GM06990 (cell line): ENCODE measurements at regions not wholly inside any gene's neighbourhood (a gene's known extent, or its start where the extent isn't known, plus 50 kb on each side); places are given as distances from the start of the nearest gene placed in this dataset.

ENCODE experiments used
- DNase-seq: peaks from one replicate; pipeline ENCODE4 v3.0.0-alpha.2; 2011; ENCODE audit not compliant: insufficient read length; ENCODE audit errors: extremely low read depth
- H3K27me3 ChIP-seq: replicated peaks from 2 replicates; pipeline ENCODE4 v1.6.0; 2011; ENCODE audit warnings: low read length; ENCODE audit not compliant: control insufficient read depth, insufficient read depth
- H3K36me3 ChIP-seq: 2 replicates; pipeline ENCODE4 v1.5.1; 2011; ENCODE audit warnings: low read length; ENCODE audit not compliant: control insufficient read depth, insufficient read depth
- H3K4me3 ChIP-seq: replicated peaks from 2 replicates; pipeline ENCODE4 v1.5.1; 2011; ENCODE audit warnings: low read depth, mild to moderate bottlenecking, control low read depth, low read length
- CTCF ChIP-seq: IDR thresholded peaks from 2 replicates; pipeline ENCODE4 v1.5.1; 2011; ENCODE audit warnings: low read length, control low read depth, mild to moderate bottlenecking, inconsistent platforms; ENCODE audit not compliant: insufficient read depth, poor library complexity, severe bottlenecking

- no peak for TF ChIP-seq CTCF
- no peaks in the 10 kb centered on the region for H3K36me3 ChIP-seq
- H3K4me3 ChIP-seq = no peak overlapping the region
- H3K27me3 ChIP-seq = no peaks in the 10 kb centered on the region
- no peak for DNase-seq
These were observed 557.4 kb upstream of the ZFHX3 start for GRCh38 chr16:73605309-73605708.

DNA sequence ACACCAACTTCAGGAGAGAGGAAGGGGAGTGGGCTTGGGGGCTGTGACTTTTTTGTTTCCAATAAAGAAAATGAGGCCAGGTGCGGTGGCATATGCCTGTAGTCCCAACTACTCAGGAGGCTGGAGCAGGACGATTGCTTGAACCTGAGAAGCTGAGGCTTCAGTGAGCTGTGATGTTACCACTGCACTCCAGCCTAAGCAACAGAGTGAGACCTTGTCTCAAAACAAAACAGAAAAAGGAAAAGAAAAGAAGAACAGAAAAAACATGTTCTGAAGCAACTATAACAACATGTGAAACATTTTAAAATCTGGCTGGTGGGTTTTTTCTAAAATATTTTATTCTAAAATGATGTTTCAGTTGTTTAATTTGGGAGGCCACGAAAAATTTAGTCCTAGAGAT lies 554.0 kb upstream of the ZFHX3 start:
- DNase-seq = peak; percentile 31
- Histone ChIP-seq H3K36me3 (no peaks in the 10 kb centered on the region), H3K27me3 (no peaks in the 10 kb centered on the region), H3K4me3 (no peak overlapping the region)
- TF ChIP-seq CTCF = no peak

DNA sequence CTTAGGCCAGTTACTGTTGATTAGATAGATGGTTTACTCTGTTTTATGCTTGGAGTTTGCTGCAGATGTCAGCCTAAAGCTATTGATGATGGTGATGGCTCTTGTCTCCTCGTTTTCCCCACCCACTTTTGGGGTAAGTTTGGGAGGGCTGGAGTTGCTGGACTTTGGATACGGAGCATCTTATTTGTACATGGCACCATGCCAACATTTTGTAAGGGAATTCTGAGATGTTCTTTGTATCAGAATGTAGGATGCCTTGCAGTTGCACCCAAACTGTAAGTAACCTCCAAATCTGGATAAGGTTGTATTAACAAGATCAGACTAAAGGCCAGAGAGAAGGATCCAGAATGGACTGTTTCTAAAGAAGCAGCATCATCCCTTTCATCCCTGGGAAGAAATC lies 551.9 kb upstream of the ZFHX3 start:
- Histone ChIP-seq H3K27me3 (no peaks in the 10 kb centered on the region), H3K4me3 (no peak overlapping the region), H3K36me3 (no peaks in the 10 kb centered on the region)
- no peak for TF ChIP-seq CTCF
- no peak for DNase-seq

DNA sequence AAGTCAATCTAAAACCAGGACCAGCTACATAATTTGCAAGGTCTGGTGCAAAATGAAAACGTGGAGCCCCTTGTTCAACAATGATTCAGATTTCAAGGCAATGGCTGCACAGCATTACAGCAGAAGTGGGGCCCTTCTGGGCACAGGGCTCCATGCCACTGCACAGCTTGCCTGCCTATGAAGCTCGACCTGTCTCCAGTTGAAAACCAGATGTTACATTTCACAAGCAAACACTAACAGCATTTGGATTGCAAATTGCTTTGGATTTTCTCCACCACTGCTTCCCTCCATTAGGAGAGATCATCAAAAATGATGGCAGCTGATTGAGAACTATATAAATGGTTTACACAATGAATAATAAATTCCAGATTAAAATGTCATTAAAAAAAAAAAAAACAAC lies 551.4 kb upstream of the ZFHX3 start:
- DNase-seq = no peak
- no peak for TF ChIP-seq CTCF
- Histone ChIP-seq H3K27me3 (no peaks in the 10 kb centered on the region), H3K4me3 (no peak overlapping the region), H3K36me3 (no peaks in the 10 kb centered on the region)

DNA sequence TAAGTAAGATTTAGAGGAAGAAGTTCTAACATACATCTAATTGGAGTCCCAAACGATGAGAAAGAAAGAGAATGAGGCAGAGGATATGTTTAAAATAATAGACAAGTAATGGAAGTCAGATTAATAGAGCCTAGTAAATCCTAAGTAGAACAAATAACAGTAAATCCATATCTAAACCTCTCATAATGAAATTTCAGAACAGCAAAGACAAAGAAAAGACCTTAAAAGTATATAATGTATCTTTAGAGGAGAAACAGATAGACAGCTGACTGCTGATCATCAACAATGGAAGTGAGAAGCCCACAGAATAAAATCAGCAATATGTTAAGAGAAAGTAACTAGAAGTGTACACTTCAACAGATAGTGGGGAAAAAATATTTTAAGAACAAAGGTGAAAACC lies 536.2 kb upstream of the ZFHX3 start:
- TF ChIP-seq CTCF = no peak
- Histone ChIP-seq H3K27me3 (no peaks in the 10 kb centered on the region), H3K36me3 (no peaks in the 10 kb centered on the region), H3K4me3 (no peak overlapping the region)
- DNase-seq = no peak

DNA sequence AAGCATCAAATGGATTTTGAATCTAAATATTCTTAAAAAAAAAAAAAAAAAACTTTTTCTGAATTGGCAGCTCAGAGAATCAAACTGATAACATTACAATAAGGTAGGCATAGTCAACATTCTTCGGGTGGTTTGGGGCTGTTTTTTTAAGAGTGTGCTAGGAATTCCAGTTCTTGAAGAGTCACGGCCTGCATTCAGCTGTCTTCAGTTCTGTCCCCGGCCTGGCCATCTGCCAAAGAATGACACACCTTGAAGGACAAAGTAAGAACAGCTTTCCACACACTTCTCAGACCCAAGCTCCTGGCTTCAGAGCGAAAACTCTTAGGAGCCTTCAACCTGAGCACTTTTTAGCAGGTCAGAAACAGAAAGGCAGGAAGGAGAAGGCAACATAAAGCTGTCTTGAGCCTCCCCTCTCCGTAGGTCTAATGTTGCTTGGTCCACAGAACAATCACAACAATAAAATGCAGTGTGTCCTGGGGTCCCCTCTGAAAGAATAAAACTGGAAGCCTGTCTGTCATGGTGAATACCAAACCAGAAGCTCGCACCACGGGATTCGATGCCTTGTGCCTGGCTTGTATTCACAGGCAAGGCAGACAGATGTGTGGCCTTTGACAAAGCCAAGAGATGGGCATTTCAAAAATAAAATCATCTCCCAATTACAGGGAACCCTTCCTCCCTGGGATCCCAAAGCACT lies 524.4 kb upstream of the ZFHX3 start:
- no peak for DNase-seq
- no peak overlapping the region for H3K4me3 ChIP-seq
- TF ChIP-seq CTCF = no peak
- H3K36me3 ChIP-seq = no peaks in the 10 kb centered on the region
- H3K27me3 ChIP-seq = no peaks in the 10 kb centered on the region; the same call in 1 of the 2 replicates
